ENCODE measurements at regions not wholly inside any gene's neighbourhood (a gene's known extent, or its start where the extent isn't known, plus 50 kb on each side); places are given as distances from the start of the nearest gene placed in this dataset.

GRCh38 chr3:177827511-177828207 lies 630.4 kb upstream of the TBL1XR1 start:
- H3K4me3 ChIP-seq (ENCODE audit: low read length) = no peak overlapping the region
- H4K20me1 ChIP-seq (ENCODE audit: insufficient read depth, low read length) = no peaks in the 10 kb centered on the region
- no peak overlapping the region for H3K9ac ChIP-seq (ENCODE audit: low read length)
- H3K36me3 ChIP-seq (replicated peaks; ENCODE audit: insufficient read depth, low read length) = no peaks in the 10 kb centered on the region
- DNase-seq = no peak
- H3K9me3 ChIP-seq (replicated peaks; ENCODE audit: insufficient read depth, low read length) = no peaks in the 10 kb centered on the region
- H3K4me1 ChIP-seq (ENCODE audit: low read length) = no peaks in the 10 kb centered on the region
- no peaks in the 10 kb centered on the region for H3K79me2 ChIP-seq (ENCODE audit: low read length)
- H3K9me2 ChIP-seq (replicated peaks; ENCODE audit: insufficient read depth, low read length) = no peaks in the 10 kb centered on the region
- TF ChIP-seq CTCF (IDR thresholded peaks at IDR 0.05; ENCODE audit: low read length) (no peak), EZH2 (optimal IDR thresholded peaks at IDR 0.05; ENCODE audit: low read depth, low read length) (no peak), EZH2phosphoT487 (IDR thresholded peaks at IDR 0.05; ENCODE audit: low read length) (no peak)
- no peak overlapping the region for H3K27ac ChIP-seq (ENCODE audit: low read length)
- H3K4me2 ChIP-seq (ENCODE audit: low read depth, low read length) = no peak overlapping the region
- no peaks in the 10 kb centered on the region for H3K27me3 ChIP-seq (replicated peaks; ENCODE audit: insufficient read depth, low read length)
- H2AFZ ChIP-seq (ENCODE audit: low read length) = no peak overlapping the region
- H3F3A ChIP-seq (ENCODE audit: insufficient read depth, low read length) = no peaks in the 10 kb centered on the region

- no peak for DNase-seq
- no peaks in the 10 kb centered on the region for H3F3A ChIP-seq (ENCODE audit: insufficient read depth, low read length)
- no peak for TF ChIP-seq EZH2 (optimal IDR thresholded peaks at IDR 0.05; ENCODE audit: low read depth, low read length)
- TF ChIP-seq CTCF (IDR thresholded peaks at IDR 0.05; ENCODE audit: low read length) = no peak
- no peak for TF ChIP-seq EZH2phosphoT487 (IDR thresholded peaks at IDR 0.05; ENCODE audit: low read length)
- H3K4me2 ChIP-seq (ENCODE audit: low read depth, low read length) = no peak overlapping the region
- no peaks in the 10 kb centered on the region for H3K36me3 ChIP-seq (replicated peaks; ENCODE audit: insufficient read depth, low read length)
- H3K4me3 ChIP-seq (ENCODE audit: low read length) = no peak overlapping the region
- no peak overlapping the region for H3K9ac ChIP-seq (ENCODE audit: low read length)
- H3K27me3 ChIP-seq (replicated peaks; ENCODE audit: insufficient read depth, low read length) = no peaks in the 10 kb centered on the region
- H3K79me2 ChIP-seq (ENCODE audit: low read length) = no peaks in the 10 kb centered on the region
- no peak overlapping the region for H2AFZ ChIP-seq (ENCODE audit: low read length)
- no peaks in the 10 kb centered on the region for H4K20me1 ChIP-seq (ENCODE audit: insufficient read depth, low read length)
- H3K4me1 ChIP-seq (ENCODE audit: low read length) = no peaks in the 10 kb centered on the region
- no peaks in the 10 kb centered on the region for H3K9me3 ChIP-seq (replicated peaks; ENCODE audit: insufficient read depth, low read length)
- no peaks in the 10 kb centered on the region for H3K9me2 ChIP-seq (replicated peaks; ENCODE audit: insufficient read depth, low read length)
- H3K27ac ChIP-seq (ENCODE audit: low read length) = no peak overlapping the region
Measured at GRCh38 chr3:177828208-177828565, 630.9 kb upstream of the TBL1XR1 start.

DNA sequence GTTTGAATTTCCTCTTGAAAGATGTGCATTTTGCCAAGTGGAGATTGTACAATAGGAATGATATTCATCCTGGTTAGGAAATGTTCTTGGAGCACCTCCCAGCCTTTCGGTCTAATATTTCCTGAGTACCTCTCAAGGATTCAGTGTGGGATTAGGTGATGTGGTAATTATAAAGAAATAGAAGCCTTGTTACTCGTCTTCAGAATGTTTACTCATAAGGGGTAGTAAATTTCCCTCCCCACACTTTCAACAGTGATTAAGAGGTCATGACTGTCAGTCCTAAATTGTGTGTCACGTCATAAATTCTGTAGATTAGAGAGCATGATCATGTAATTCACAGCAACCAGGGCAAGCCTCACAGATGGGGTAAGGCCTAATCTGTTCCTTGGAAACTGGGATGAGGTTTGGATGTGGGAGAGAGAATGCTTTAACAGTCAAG lies 633.1 kb upstream of the TBL1XR1 start:
- Histone ChIP-seq H3K9ac (ENCODE audit: low read length) (no peak overlapping the region), H2AFZ (ENCODE audit: low read length) (no peak overlapping the region), H3K9me3 (replicated peaks; ENCODE audit: insufficient read depth, low read length) (no peaks in the 10 kb centered on the region), H3K79me2 (ENCODE audit: low read length) (no peaks in the 10 kb centered on the region), H4K20me1 (ENCODE audit: insufficient read depth, low read length) (no peaks in the 10 kb centered on the region), H3K4me3 (ENCODE audit: low read length) (no peak overlapping the region), H3F3A (ENCODE audit: insufficient read depth, low read length) (no peaks in the 10 kb centered on the region), H3K27me3 (replicated peaks; ENCODE audit: insufficient read depth, low read length) (no peaks in the 10 kb centered on the region), H3K9me2 (replicated peaks; ENCODE audit: insufficient read depth, low read length) (no peaks in the 10 kb centered on the region), H3K4me2 (ENCODE audit: low read depth, low read length) (no peak overlapping the region), H3K27ac (ENCODE audit: low read length) (no peak overlapping the region), H3K4me1 (ENCODE audit: low read length) (no peaks in the 10 kb centered on the region), H3K36me3 (replicated peaks; ENCODE audit: insufficient read depth, low read length) (no peaks in the 10 kb centered on the region)
- no peak for TF ChIP-seq EZH2 (optimal IDR thresholded peaks at IDR 0.05; ENCODE audit: low read depth, low read length)
- TF ChIP-seq CTCF (IDR thresholded peaks at IDR 0.05; ENCODE audit: low read length) = no peak
- TF ChIP-seq EZH2phosphoT487 (IDR thresholded peaks at IDR 0.05; ENCODE audit: low read length) = no peak
- DNase-seq = no peak

All from MM.1S (cell line).